DOHH2 (cell line): ENCODE measurements at regions not wholly inside any gene's neighbourhood (a gene's known extent, or its start where the extent isn't known, plus 50 kb on each side); places are given as distances from the start of the nearest gene placed in this dataset.

ENCODE experiments used
- H3F3A ChIP-seq: fragments of 200-600 bp; sonication (generic), shearing (Covaris generic); 2 replicates; pipeline ENCODE4 v1.6.0; 2016; ENCODE audit warnings: antibody characterized with exemption, mild to moderate bottlenecking; ENCODE audit not compliant: control insufficient read depth, insufficient read depth
- H3K27ac ChIP-seq: fragments of 200-600 bp; sonication (generic); 2 replicates; pipeline ENCODE4 v1.5.1; 2014; ENCODE audit warnings: low read depth, mild to moderate bottlenecking, low read length, moderate library complexity
- H3K27me3 ChIP-seq: fragments of 200-600 bp; sonication (generic); 2 replicates; pipeline ENCODE4 v1.6.1; 2014; ENCODE audit warnings: mild to moderate bottlenecking, low read length, mixed read lengths; ENCODE audit not compliant: control insufficient read depth
- H3K36me3 ChIP-seq: fragments of 200-600 bp; sonication (generic); 2 replicates; pipeline ENCODE4 v1.6.1; 2014; ENCODE audit warnings: mild to moderate bottlenecking, low read length, moderate library complexity, mixed read lengths; ENCODE audit not compliant: control insufficient read depth
- H3K4me1 ChIP-seq: fragments of 200-600 bp; sonication (generic); 2 replicates; pipeline ENCODE4 v1.6.1; 2014; ENCODE audit warnings: mild to moderate bottlenecking, low read length, mixed read lengths; ENCODE audit not compliant: control insufficient read depth
- H3K4me2 ChIP-seq: fragments of 200-600 bp; sonication (generic); 2 replicates; pipeline ENCODE4 v1.6.0; 2014; ENCODE audit warnings: mild to moderate bottlenecking, low read length, moderate library complexity
- H3K4me3 ChIP-seq: fragments of 200-600 bp; sonication (generic); 2 replicates; pipeline ENCODE4 v1.5.1; 2014; ENCODE audit warnings: mild to moderate bottlenecking, low read length, mixed read lengths
- H3K79me2 ChIP-seq: fragments of 200-600 bp; sonication (generic); 2 replicates; pipeline ENCODE4 v1.6.1; 2014; ENCODE audit warnings: mild to moderate bottlenecking, low read length, mixed read lengths; ENCODE audit not compliant: control insufficient read depth
- H3K9me2 ChIP-seq: fragments of 200-600 bp; sonication (generic); replicated peaks from 2 replicates; pipeline ENCODE4 v1.6.1; 2014; ENCODE audit warnings: mild to moderate bottlenecking, low read length, mixed read lengths; ENCODE audit not compliant: control insufficient read depth
- H3K9me3 ChIP-seq: fragments of 200-600 bp; sonication (generic); 2 replicates; pipeline ENCODE4 v1.6.1; 2014; ENCODE audit warnings: antibody characterized with exemption, low read length, mixed read lengths; ENCODE audit not compliant: control insufficient read depth, insufficient read depth
- H4K20me1 ChIP-seq: fragments of 200-600 bp; sonication (generic); 2 replicates; pipeline ENCODE4 v1.6.0; 2014; ENCODE audit warnings: low read depth, mild to moderate bottlenecking, antibody characterized with exemption, low read length, moderate library complexity; ENCODE audit not compliant: control insufficient read depth, insufficient read depth
- CTCF ChIP-seq: fragments of 200-600 bp; sonication (generic); IDR thresholded peaks from one replicate; pipeline ENCODE4 v1.5.1; 2014; ENCODE audit warnings: antibody characterized with exemption, mild to moderate bottlenecking, low read depth, low read length; ENCODE audit not compliant: poor library complexity, severe bottlenecking
- EZH2phosphoT487 ChIP-seq: fragments of 200-600 bp; sonication (generic); IDR thresholded peaks from 2 replicates; pipeline ENCODE4 v1.6.1; 2017; ENCODE audit warnings: borderline replicate concordance, mild to moderate bottlenecking, antibody characterized with exemption, low read length, moderate library complexity, mixed read lengths

DNA sequence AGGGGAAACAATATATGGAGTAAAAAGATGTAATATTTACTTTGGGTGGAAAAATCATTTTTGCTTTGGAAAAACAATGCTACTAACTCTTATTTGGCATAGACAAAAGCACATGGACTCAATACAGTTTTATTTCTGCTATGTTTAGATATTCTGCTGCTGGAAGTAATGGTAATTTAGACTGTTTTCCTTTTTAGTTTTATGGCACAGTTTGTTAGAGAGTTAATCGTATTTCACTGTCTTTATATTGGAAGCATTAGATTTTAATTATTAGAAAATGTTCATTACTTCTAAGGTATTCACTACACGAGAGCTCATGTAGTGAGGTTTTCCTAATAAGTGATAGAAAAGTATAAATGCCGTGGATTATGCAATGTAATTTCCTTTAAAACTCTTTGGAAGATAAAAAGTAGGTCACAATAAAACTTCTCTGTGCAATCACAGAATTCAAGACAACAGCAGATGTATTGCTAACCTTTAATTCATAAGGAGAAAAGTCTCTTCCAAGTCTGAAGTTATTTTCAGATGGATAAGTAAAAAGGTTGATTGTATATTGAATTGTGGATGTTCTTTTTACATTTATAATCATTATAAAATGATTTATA, 851.8 kb downstream of the TMTC2 start:
- Histone ChIP-seq H3K9me2 (no peaks in the 10 kb centered on the region), H3K36me3 (no peaks in the 10 kb centered on the region), H3K4me2 (no peak overlapping the region), H3K27me3 (no peaks in the 10 kb centered on the region), H3K27ac (no peak overlapping the region), H3F3A (no peaks in the 10 kb centered on the region), H4K20me1 (no peaks in the 10 kb centered on the region), H3K9me3 (no peaks in the 10 kb centered on the region), H3K4me1 (no peaks in the 10 kb centered on the region), H3K79me2 (no peaks in the 10 kb centered on the region), H3K4me3 (no peak overlapping the region)
- TF ChIP-seq EZH2phosphoT487 (no peak), CTCF (no peak)

- Histone ChIP-seq H3K9me2 (no peaks in the 10 kb centered on the region), H3K27ac (no peak overlapping the region), H3K9me3 (no peaks in the 10 kb centered on the region), H3F3A (no peaks in the 10 kb centered on the region), H3K27me3 (no peaks in the 10 kb centered on the region), H3K79me2 (no peaks in the 10 kb centered on the region), H3K4me3 (no peak overlapping the region), H4K20me1 (no peaks in the 10 kb centered on the region), H3K4me2 (no peak overlapping the region), H3K36me3 (no peaks in the 10 kb centered on the region), H3K4me1 (no peaks in the 10 kb centered on the region)
- TF ChIP-seq CTCF (no peak), EZH2phosphoT487 (no peak)
Measured at GRCh38 chr12:83537428-83538053, 850.8 kb downstream of the TMTC2 start.

GRCh38 chr12:83536496-83536895, 849.8 kb downstream of the TMTC2 start:
- H3K36me3 ChIP-seq = no peaks in the 10 kb centered on the region
- H3K27ac ChIP-seq = no peak overlapping the region
- H4K20me1 ChIP-seq = no peaks in the 10 kb centered on the region
- H3K4me3 ChIP-seq = no peak overlapping the region
- no peaks in the 10 kb centered on the region for H3K9me3 ChIP-seq
- H3K9me2 ChIP-seq = no peaks in the 10 kb centered on the region
- no peaks in the 10 kb centered on the region for H3F3A ChIP-seq
- TF ChIP-seq CTCF (no peak), EZH2phosphoT487 (no peak)
- no peaks in the 10 kb centered on the region for H3K27me3 ChIP-seq
- H3K79me2 ChIP-seq = no peaks in the 10 kb centered on the region
- H3K4me2 ChIP-seq = no peak overlapping the region
- H3K4me1 ChIP-seq = no peaks in the 10 kb centered on the region
